Trophoblast cell (in vitro differentiated cells and primary cell): ENCODE measurements at regions not wholly inside any gene's neighbourhood (a gene's known extent, or its start where the extent isn't known, plus 50 kb on each side); places are given as distances from the start of the nearest gene placed in this dataset.

Source experiments
- DNase-seq, 2 donors: peaks; one replicate each; pipeline ENCODE4 v3.0.0-alpha.2; 2016
- H2AFZ ChIP-seq: 2 replicates; pipeline ENCODE4 v1.6.1; 2013; ENCODE audit warnings: low read length, moderate library complexity, mild to moderate bottlenecking; ENCODE audit not compliant: insufficient read depth, poor library complexity
- H2AK5ac ChIP-seq: 2 replicates; pipeline ENCODE4 v1.6.1; 2013; ENCODE audit warnings: mild to moderate bottlenecking, low read length
- H2BK120ac ChIP-seq: 2 replicates; pipeline ENCODE4 v1.6.1; 2013; ENCODE audit warnings: low read length, mild to moderate bottlenecking, moderate library complexity; ENCODE audit not compliant: insufficient read depth, poor library complexity
- H2BK12ac ChIP-seq: 2 replicates; pipeline ENCODE4 v1.6.1; 2013; ENCODE audit warnings: mild to moderate bottlenecking, low read length, moderate library complexity
- H2BK5ac ChIP-seq: 2 replicates; pipeline ENCODE4 v1.6.1; 2013; ENCODE audit warnings: low read length, low read depth, moderate library complexity, mild to moderate bottlenecking; ENCODE audit not compliant: poor library complexity
- H3K14ac ChIP-seq: 2 replicates; pipeline ENCODE4 v1.6.1; 2013; ENCODE audit warnings: mild to moderate bottlenecking, low read length
- H3K18ac ChIP-seq: 2 replicates; pipeline ENCODE4 v1.6.1; 2013; ENCODE audit warnings: mild to moderate bottlenecking, low read length
- H3K23ac ChIP-seq: 2 replicates; pipeline ENCODE4 v1.6.1; 2013; ENCODE audit warnings: low read length
- H3K27ac ChIP-seq: 2 replicates; pipeline ENCODE4 v1.5.1; 2013; ENCODE audit warnings: low read depth, mild to moderate bottlenecking, inconsistent platforms, low read length, moderate library complexity
- H3K27me3 ChIP-seq: 2 replicates; pipeline ENCODE4 v1.6.1; 2013; ENCODE audit warnings: inconsistent platforms, mild to moderate bottlenecking, low read length, moderate library complexity; ENCODE audit not compliant: insufficient read depth
- H3K36me3 ChIP-seq, 2 experiments: 1 replicate in 1 of 2; 2 replicates in 1 of 2; pipeline ENCODE4 v1.6.1; 2013; ENCODE audit warnings: low read length in 2 of 2, mild to moderate bottlenecking in 2 of 2, moderate library complexity in 1 of 2; ENCODE audit not compliant: insufficient read depth in 2 of 2, control insufficient read depth in 1 of 2
- H3K4ac ChIP-seq: 2 replicates; pipeline ENCODE4 v1.6.1; 2013; ENCODE audit warnings: low read depth, mild to moderate bottlenecking, low read length, moderate library complexity
- H3K4me1 ChIP-seq, 2 experiments: 1 replicate in 1 of 2; 2 replicates in 1 of 2; pipeline ENCODE4 v1.6.1; 2013; ENCODE audit warnings: low read length in 2 of 2, mild to moderate bottlenecking in 2 of 2, moderate library complexity in 1 of 2; ENCODE audit not compliant: insufficient read depth in 2 of 2, control insufficient read depth in 1 of 2
- H3K4me2 ChIP-seq: 2 replicates; pipeline ENCODE4 v1.6.1; 2013; ENCODE audit warnings: inconsistent platforms, mild to moderate bottlenecking, low read length, moderate library complexity
- H3K4me3 ChIP-seq: 2 replicates; pipeline ENCODE4 v1.5.1; 2013; ENCODE audit warnings: mild to moderate bottlenecking, low read depth, low read length, inconsistent platforms
- H3K79me1 ChIP-seq: one replicate; pipeline ENCODE4 v1.6.1; 2013; ENCODE audit warnings: low read length
- H3K79me2 ChIP-seq: 2 replicates; pipeline ENCODE4 v1.6.1; 2013; ENCODE audit warnings: low read length, mild to moderate bottlenecking; ENCODE audit not compliant: control insufficient read depth, insufficient read depth, poor library complexity
- H3K9ac ChIP-seq: 2 replicates; pipeline ENCODE4 v1.6.1; 2013; ENCODE audit warnings: mild to moderate bottlenecking, low read length
- H3K9me3 ChIP-seq: 2 replicates; pipeline ENCODE4 v1.6.1; 2013; ENCODE audit warnings: low read depth, mild to moderate bottlenecking, control low read depth, inconsistent platforms, low read length; ENCODE audit not compliant: insufficient read depth
- H4K12ac ChIP-seq: 2 replicates; pipeline ENCODE4 v1.6.1; 2013; ENCODE audit warnings: low read depth, mild to moderate bottlenecking, low read length, moderate library complexity
- H4K8ac ChIP-seq: 2 replicates; pipeline ENCODE4 v1.6.1; 2013; ENCODE audit warnings: low read depth, mild to moderate bottlenecking, low read length, moderate library complexity
- H4K91ac ChIP-seq: one replicate; pipeline ENCODE4 v1.6.1; 2013; ENCODE audit warnings: low read depth, mild to moderate bottlenecking, low read length, moderate library complexity
- WGBS: extraction: QIAGEN DNeasy Blood & Tissue Kit; methylation state at CpG from one replicate; pipeline ENCODE4 v1.1.7; 2013; ENCODE audit warnings: missing lambda C conversion rate; ENCODE audit not compliant: insufficient read length, insufficient coverage; ENCODE audit errors: extremely low coverage; 5-methylcytosine and 5-hydroxymethylcytosine counted together

- no CpG with 5 or more reads among the region's 13 CpGs for WGBS
These were observed 131.6 kb downstream of the MN1 start for GRCh38 chr22:27669798-27670599.

GRCh38 chr22:27670701-27671412 is 130.7 kb downstream of the MN1 start:
- peak overlapping the region; percentile 8 for H3K4me2 ChIP-seq
- H2AFZ ChIP-seq: peak overlapping the region; percentile 47
- peak overlapping the region; percentile 2 for H2BK5ac ChIP-seq
- H3K27me3 ChIP-seq: no peaks in the 10 kb centered on the region
- H4K91ac ChIP-seq: peak overlapping the region; percentile 56
- peak overlapping the region; percentile 43 for H3K27ac ChIP-seq
- peak overlapping the region; percentile 2 for H4K12ac ChIP-seq
- peak overlapping the region; percentile 67 for H3K14ac ChIP-seq
- no peak overlapping the region for H3K9ac ChIP-seq
- H2BK120ac ChIP-seq: peak overlapping the region; percentile 35
- H3K18ac ChIP-seq: peak overlapping the region; percentile 13
- H3K23ac ChIP-seq: no peak overlapping the region
- H3K4me3 ChIP-seq: no peak overlapping the region
- peaks cover 15% of the 10 kb centered on the region for H3K79me1 ChIP-seq
- WGBS: no CpG with 5 or more reads among the region's 16 CpGs
- DNase-seq: no peak
- H3K36me3 ChIP-seq: no peaks in the 10 kb centered on the region
- H2BK12ac ChIP-seq: peak overlapping the region; percentile 62
- peaks cover 2% of the 10 kb centered on the region for H3K9me3 ChIP-seq
- peak overlapping the region; percentile 1 for H3K4ac ChIP-seq
- H3K4me1 ChIP-seq: peaks cover 21 to 23% of the 10 kb centered on the region in 2 experiments
- peak overlapping the region; percentile 79 for H4K8ac ChIP-seq
- peak overlapping the region; percentile 57 for H2AK5ac ChIP-seq
- H3K79me2 ChIP-seq: no peaks in the 10 kb centered on the region

More at GRCh38 chr22:27669798-27670599, 131.6 kb downstream of the MN1 start:
- H2BK120ac ChIP-seq: peak overlapping the region; percentile 59
- no peak overlapping the region for H3K23ac ChIP-seq
- H3K4me1 ChIP-seq: peaks cover 21 to 23% of the 10 kb centered on the region in 2 experiments
- H3K36me3 ChIP-seq: no peaks in the 10 kb centered on the region
- peak overlapping the region; percentile 51 for H3K4ac ChIP-seq
- peak overlapping the region; percentile 69 for H2BK12ac ChIP-seq
- H3K27me3 ChIP-seq: no peaks in the 10 kb centered on the region
- no peak overlapping the region for H2BK5ac ChIP-seq
- H3K4me2 ChIP-seq: no peak overlapping the region
- DNase-seq: no peak
- no peak overlapping the region for H4K8ac ChIP-seq
- peaks cover 2% of the 10 kb centered on the region for H3K9me3 ChIP-seq
- H3K9ac ChIP-seq: no peak overlapping the region
- no peak overlapping the region for H4K12ac ChIP-seq
- H3K27ac ChIP-seq: peak overlapping the region; percentile 20
- H3K4me3 ChIP-seq: no peak overlapping the region
- peak overlapping the region; percentile 38 for H3K14ac ChIP-seq
- H4K91ac ChIP-seq: peak overlapping the region; percentile 77
- peak overlapping the region; percentile 67 for H2AK5ac ChIP-seq
- H3K79me1 ChIP-seq: peaks cover 15% of the 10 kb centered on the region
- peak overlapping the region; percentile 17 for H2AFZ ChIP-seq
- H3K18ac ChIP-seq: no peak overlapping the region
- H3K79me2 ChIP-seq: no peaks in the 10 kb centered on the region

GRCh38 chr22:27671413-27671935 is 130.1 kb downstream of the MN1 start:
- H3K79me1 ChIP-seq: peaks cover 15% of the 10 kb centered on the region
- H2BK120ac ChIP-seq: peak overlapping the region; percentile 35
- peak overlapping the region; percentile 2 for H2BK5ac ChIP-seq
- no peaks in the 10 kb centered on the region for H3K27me3 ChIP-seq
- H3K9ac ChIP-seq: no peak overlapping the region
- peaks cover 2% of the 10 kb centered on the region for H3K9me3 ChIP-seq
- no peak overlapping the region for H3K23ac ChIP-seq
- peak overlapping the region; percentile 79 for H4K8ac ChIP-seq
- peak overlapping the region; percentile 67 for H3K14ac ChIP-seq
- peak overlapping the region; percentile 43 for H3K27ac ChIP-seq
- peak overlapping the region; percentile 1 for H3K4ac ChIP-seq
- DNase-seq: no peak
- H3K36me3 ChIP-seq: no peaks in the 10 kb centered on the region
- H3K18ac ChIP-seq: peak overlapping the region; percentile 13
- H3K4me2 ChIP-seq: no peak overlapping the region
- no peaks in the 10 kb centered on the region for H3K79me2 ChIP-seq
- no CpG with 5 or more reads among the region's 3 CpGs for WGBS
- H2BK12ac ChIP-seq: peak overlapping the region; percentile 62
- peak overlapping the region; percentile 57 for H2AK5ac ChIP-seq
- peak overlapping the region; percentile 2 for H4K12ac ChIP-seq
- H3K4me1 ChIP-seq: peaks cover 21 to 23% of the 10 kb centered on the region in 2 experiments
- H3K4me3 ChIP-seq: no peak overlapping the region
- H4K91ac ChIP-seq: peak overlapping the region; percentile 56
- no peak overlapping the region for H2AFZ ChIP-seq

- Histone ChIP-seq H3K79me1 (peaks cover 15% of the 10 kb centered on the region), H3K27me3 (no peaks in the 10 kb centered on the region), H3K9ac (no peak overlapping the region), H2AK5ac (no peak overlapping the region), H3K36me3 (no peaks in the 10 kb centered on the region), H3K23ac (no peak overlapping the region), H2AFZ (no peak overlapping the region), H2BK5ac (no peak overlapping the region), H3K4ac (no peak overlapping the region), H3K4me1 (peaks cover 21 to 23% of the 10 kb centered on the region in 2 experiments), H3K79me2 (no peaks in the 10 kb centered on the region), H4K8ac (no peak overlapping the region), H4K91ac (no peak overlapping the region), H2BK12ac (no peak overlapping the region), H3K9me3 (peaks cover 2% of the 10 kb centered on the region), H2BK120ac (no peak overlapping the region), H3K18ac (no peak overlapping the region), H3K14ac (no peak overlapping the region), H3K4me3 (no peak overlapping the region), H3K27ac (no peak overlapping the region), H3K4me2 (no peak overlapping the region), H4K12ac (no peak overlapping the region)
- no CpG with 5 or more reads among the region's 9 CpGs for WGBS
- DNase-seq: no peak
These were observed 128.7 kb downstream of the MN1 start for GRCh38 chr22:27672721-27673418.
